ENCODE measurements at regions not wholly inside any gene's neighbourhood (a gene's known extent, or its start where the extent isn't known, plus 50 kb on each side); places are given as distances from the start of the nearest gene placed in this dataset.
"Not testable (repeated sequence)": the region's sequence is repeated elsewhere in the genome, so short reads cannot be mapped to it uniquely, and the experiment has no call there.

DNA sequence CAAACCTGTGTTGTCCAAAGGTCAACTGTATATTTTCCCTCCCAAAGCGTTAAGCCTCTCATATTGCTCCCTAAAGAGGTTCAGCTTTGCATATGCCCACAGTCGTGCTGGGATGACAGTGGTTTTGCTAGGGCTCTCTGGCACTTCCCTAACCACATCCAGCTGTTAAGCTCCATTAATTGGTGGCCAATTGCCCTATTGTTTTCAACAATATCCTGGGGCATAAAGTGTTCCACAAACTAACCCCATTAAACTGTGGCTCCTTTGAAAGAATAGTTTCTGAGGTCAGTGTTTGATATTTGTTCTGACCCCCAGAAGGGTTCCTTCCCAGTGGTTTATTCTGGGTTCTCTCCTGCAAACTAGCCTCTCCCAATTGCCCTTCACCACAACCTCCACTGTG, 194.5 kb downstream of the HSD17B3 start:
- TF ChIP-seq, protein P1, sequence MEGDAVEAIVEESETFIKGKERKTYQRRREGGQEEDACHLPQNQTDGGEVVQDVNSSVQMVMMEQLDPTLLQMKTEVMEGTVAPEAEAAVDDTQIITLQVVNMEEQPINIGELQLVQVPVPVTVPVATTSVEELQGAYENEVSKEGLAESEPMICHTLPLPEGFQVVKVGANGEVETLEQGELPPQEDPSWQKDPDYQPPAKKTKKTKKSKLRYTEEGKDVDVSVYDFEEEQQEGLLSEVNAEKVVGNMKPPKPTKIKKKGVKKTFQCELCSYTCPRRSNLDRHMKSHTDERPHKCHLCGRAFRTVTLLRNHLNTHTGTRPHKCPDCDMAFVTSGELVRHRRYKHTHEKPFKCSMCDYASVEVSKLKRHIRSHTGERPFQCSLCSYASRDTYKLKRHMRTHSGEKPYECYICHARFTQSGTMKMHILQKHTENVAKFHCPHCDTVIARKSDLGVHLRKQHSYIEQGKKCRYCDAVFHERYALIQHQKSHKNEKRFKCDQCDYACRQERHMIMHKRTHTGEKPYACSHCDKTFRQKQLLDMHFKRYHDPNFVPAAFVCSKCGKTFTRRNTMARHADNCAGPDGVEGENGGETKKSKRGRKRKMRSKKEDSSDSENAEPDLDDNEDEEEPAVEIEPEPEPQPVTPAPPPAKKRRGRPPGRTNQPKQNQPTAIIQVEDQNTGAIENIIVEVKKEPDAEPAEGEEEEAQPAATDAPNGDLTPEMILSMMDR (IDR thresholded peaks at IDR 0.05): no peak
- no peak for TF ChIP-seq POLR2AphosphoS5 (IDR thresholded peaks at IDR 0.05)
- TF ChIP-seq POLR2A (IDR thresholded peaks at IDR 0.05): no peak
- TF ChIP-seq EP300 (IDR thresholded peaks at IDR 0.05; ENCODE audit: low read depth): no peak
- Histone ChIP-seq H3K27ac (no peak overlapping the region), H3K4me3 (no peak overlapping the region), H3K4me1 (peaks cover 0 to 3% (median 0%) of the 10 kb centered on the region in 4 donors), H3K27me3 (no peaks in the 10 kb centered on the region), H3K36me3 (no peaks in the 10 kb centered on the region), H3K9me3 (peaks cover 18 to 20% of the 10 kb centered on the region in 2 donors)
- in situ Hi-C loops (cut with MboI; ENCODE audit: low pct_ligation_motif_present in 1 of 4, low pct_unique_long_range_greater_than_20kb in 1 of 4, low sequenced_read_pairs in 3 of 4) (no loop called here), intact Hi-C loops (cut with DNase I; ENCODE audit: low total_unique reads) (no loop called here)
- no peak for DNase-seq
- WGBS, 2 donors (ENCODE audit: low coverage in 1 of 2): 52% methylated on average over 2 of the region's 2 CpGs; no CpG with 5 or more reads in 1 of the 2 donors

DNA sequence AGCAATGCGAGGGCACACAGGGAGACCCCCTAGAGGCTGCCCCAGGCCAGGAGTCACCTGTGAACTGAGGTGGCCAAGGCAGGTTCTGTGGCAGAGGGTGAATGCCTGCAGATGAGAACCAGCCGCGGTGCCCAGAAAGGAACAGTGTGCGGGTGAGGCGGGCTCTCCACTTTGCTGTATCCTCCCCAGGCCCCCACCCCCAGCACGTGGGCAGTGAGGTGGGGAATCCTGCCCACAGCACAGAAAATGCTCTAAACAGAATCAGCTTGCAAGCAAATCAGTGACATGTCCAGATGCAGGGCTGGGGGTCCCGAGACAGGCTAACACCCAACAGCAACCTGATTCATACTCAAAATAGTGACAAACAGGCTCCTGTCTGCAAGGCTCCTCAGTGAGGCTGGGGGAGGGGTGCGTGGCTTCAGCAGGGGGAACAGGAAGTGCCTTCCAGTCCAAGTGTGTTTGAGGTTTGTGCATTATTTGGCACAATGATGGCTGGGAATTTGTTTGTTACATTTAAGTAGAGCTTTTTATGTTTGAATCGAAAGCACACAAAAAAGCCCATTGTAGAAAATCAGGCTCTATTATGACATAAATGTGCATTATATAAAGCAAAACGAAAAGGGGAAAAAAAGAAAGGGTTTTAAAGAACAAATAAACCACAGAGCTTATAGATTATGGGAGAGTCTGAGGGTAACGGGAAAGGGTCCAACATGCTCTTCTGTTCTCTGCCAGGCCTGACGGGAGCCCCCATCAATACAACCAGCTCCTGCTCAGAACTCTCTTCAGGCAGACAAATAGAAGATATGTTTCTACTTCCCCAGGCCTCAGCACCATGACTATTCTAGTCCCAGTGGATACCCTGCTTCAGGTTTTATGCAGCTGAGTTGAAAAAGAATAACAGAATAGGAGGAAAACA, 201.3 kb downstream of the HSD17B3 start:
- WGBS, 2 donors (ENCODE audit: low coverage in 1 of 2): 41 to 60% methylated on average over 4 to 7 of the region's 12 CpGs
- intact Hi-C loops (cut with DNase I; ENCODE audit: low total_unique reads): no loop called here
- DNase-seq: no peak
- H3K9me3 ChIP-seq: peaks cover 9 to 12% of the 10 kb centered on the region in 2 donors
- in situ Hi-C loops (cut with MboI; ENCODE audit: low pct_ligation_motif_present in 1 of 4, low pct_unique_long_range_greater_than_20kb in 1 of 4, low sequenced_read_pairs in 3 of 4): no loop called here
- no peaks in the 10 kb centered on the region for H3K4me1 ChIP-seq
- no peak overlapping the region for H3K4me3 ChIP-seq
- no peaks in the 10 kb centered on the region for H3K27me3 ChIP-seq
- TF ChIP-seq POLR2AphosphoS5 (IDR thresholded peaks at IDR 0.05) (no peak), EP300 (IDR thresholded peaks at IDR 0.05; ENCODE audit: low read depth) (no peak), POLR2A (IDR thresholded peaks at IDR 0.05) (no peak)
- TF ChIP-seq, protein P1 (IDR thresholded peaks at IDR 0.05): no peak
- H3K36me3 ChIP-seq: no peaks in the 10 kb centered on the region
- no peak overlapping the region for H3K27ac ChIP-seq

DNA sequence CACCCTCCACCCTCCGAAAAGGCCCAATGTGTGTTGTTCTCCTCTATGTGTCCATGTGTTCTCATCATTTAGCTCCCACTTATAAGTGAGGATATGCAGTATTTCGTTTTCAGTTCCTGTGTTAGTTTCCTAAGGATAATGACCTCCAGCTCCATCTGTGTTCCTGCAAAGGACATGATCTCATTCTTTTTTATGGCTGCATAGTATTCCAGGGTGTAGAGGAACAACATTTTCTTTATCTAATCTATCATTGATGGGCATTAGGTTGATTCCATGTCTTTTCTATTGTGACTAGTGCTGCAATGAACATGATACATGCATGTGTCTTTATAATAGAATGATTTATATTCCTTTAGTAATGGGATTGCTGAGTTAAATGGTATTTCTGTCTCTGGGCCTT, 211.3 kb downstream of the HSD17B3 start:
- H3K4me1 ChIP-seq, H3K9me3 ChIP-seq: not testable (repeated sequence)
- 60 to 78% methylated on average over 2 of the region's 2 CpGs for WGBS, 2 donors (ENCODE audit: low coverage in 1 of 2)

DNA sequence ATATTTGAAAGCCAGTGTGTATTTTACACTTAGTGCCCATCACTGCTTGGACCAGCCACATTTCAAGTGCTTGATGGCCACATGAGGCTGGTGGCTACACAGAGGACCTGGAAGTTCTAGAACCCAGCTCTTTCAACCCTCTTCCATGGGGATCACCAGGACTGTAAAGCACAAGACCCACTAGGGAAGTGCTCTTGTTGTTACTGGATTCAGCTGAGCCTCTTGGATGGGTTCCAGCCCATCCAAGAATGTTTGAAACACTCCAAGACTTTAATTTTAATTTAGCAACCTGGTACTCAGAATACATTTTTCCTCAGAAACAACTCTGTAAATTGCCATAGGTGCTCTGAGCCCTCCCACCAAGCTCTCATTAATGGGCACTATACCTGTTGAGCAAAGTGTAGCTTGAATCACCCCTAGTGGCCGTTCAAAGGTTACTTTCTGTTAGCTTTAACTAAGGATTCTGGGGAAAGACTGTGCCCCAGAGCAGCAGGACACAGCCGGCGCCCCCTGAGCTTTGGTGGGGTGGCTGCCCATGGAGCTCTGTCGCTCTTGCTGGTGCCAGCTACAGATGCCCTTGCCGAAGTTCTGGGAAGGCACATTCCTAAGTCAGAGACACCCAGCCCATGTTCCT, 212.4 kb downstream of the HSD17B3 start:
- Histone ChIP-seq H3K27ac (no peak overlapping the region), H3K4me1 (peaks cover 0 to 2% (median 0%) of the 10 kb centered on the region in 4 donors), H3K4me3 (no peak overlapping the region), H3K27me3 (peaks cover 14% of the 10 kb centered on the region), H3K36me3 (no peaks in the 10 kb centered on the region), H3K9me3 (no peaks in the 10 kb centered on the region)
- WGBS, 2 donors (ENCODE audit: low coverage in 1 of 2): 40 to 78% methylated on average over 1 to 3 of the region's 5 CpGs
- TF ChIP-seq POLR2A (IDR thresholded peaks at IDR 0.05) (no peak), EP300 (IDR thresholded peaks at IDR 0.05; ENCODE audit: low read depth) (no peak), POLR2AphosphoS5 (IDR thresholded peaks at IDR 0.05) (no peak)
- TF ChIP-seq, protein P1 (IDR thresholded peaks at IDR 0.05): no peak
- intact Hi-C loops (cut with DNase I; ENCODE audit: low total_unique reads): no loop called here
- no peak for DNase-seq
- in situ Hi-C loops (cut with MboI; ENCODE audit: low pct_ligation_motif_present in 1 of 4, low pct_unique_long_range_greater_than_20kb in 1 of 4, low sequenced_read_pairs in 3 of 4): no loop called here

More for the DNA sequence above, 211.3 kb downstream of the HSD17B3 start:
- intact Hi-C loops (cut with DNase I; ENCODE audit: low total_unique reads); in situ Hi-C loops (cut with MboI; ENCODE audit: low pct_ligation_motif_present in 1 of 4, low pct_unique_long_range_greater_than_20kb in 1 of 4, low sequenced_read_pairs in 3 of 4); H3K36me3 ChIP-seq; H3K27ac ChIP-seq; DNase-seq; H3K4me3 ChIP-seq: not testable (repeated sequence)
- peaks cover 14% of the 10 kb centered on the region for H3K27me3 ChIP-seq
